Cardiac muscle cell (in vitro differentiated cells and primary cell): ENCODE measurements at regions not wholly inside any gene's neighbourhood (a gene's known extent, or its start where the extent isn't known, plus 50 kb on each side); places are given as distances from the start of the nearest gene placed in this dataset.

Experiments
- DNase-seq, 2 donors: peaks; one replicate each; pipeline versions ENCODE4 v3.0.0 to v3.0.0-alpha.2; 2010 to 2017; ENCODE audit warnings: low read depth in 1 of 2, low spot score in 1 of 2
- H3K27ac ChIP-seq: fragments of 200-600 bp; sonication (generic); 2 replicates; pipeline ENCODE4 v1.5.1; 2016
- H3K27me3 ChIP-seq: fragments of 200-600 bp; sonication (generic); 2 replicates; pipeline ENCODE4 v1.6.0; 2016; ENCODE audit warnings: control low read depth
- H3K36me3 ChIP-seq: fragments of 200-600 bp; sonication (generic); 2 replicates; pipeline ENCODE4 v1.5.1; 2016; ENCODE audit warnings: control low read depth
- H3K4me1 ChIP-seq: fragments of 200-600 bp; sonication (generic); 2 replicates; pipeline ENCODE4 v1.8.1; 2017; ENCODE audit warnings: low read depth, mild to moderate bottlenecking, mixed run types
- H3K4me3 ChIP-seq: fragments of 200-600 bp; sonication (generic); 2 replicates; pipeline ENCODE4 v1.5.1; 2016; ENCODE audit warnings: mild to moderate bottlenecking
- H3K9me3 ChIP-seq: fragments of 200-600 bp; sonication (generic); 2 replicates; pipeline ENCODE4 v1.5.1; 2017; ENCODE audit warnings: low read depth, mild to moderate bottlenecking, control low read depth
- CTCF ChIP-seq: IDR thresholded peaks from 2 replicates; pipeline ENCODE4 v1.5.1; 2012; ENCODE audit warnings: low read depth, mild to moderate bottlenecking, low read length

- Histone ChIP-seq H3K4me1 (no peaks in the 10 kb centered on the region), H3K36me3 (no peaks in the 10 kb centered on the region)
- DNase-seq = no peak
Observed at GRCh38 chr17:11026903-11027302, 189.0 kb upstream of the PIRT start.

GRCh38 chr17:11023639-11024479 lies 186.0 kb upstream of the PIRT start:
- no peak overlapping the region for H3K4me3 ChIP-seq
- TF ChIP-seq CTCF = no peak
- no peak for DNase-seq

More at GRCh38 chr17:11026903-11027302, 189.0 kb upstream of the PIRT start:
- TF ChIP-seq CTCF = no peak
- Histone ChIP-seq H3K4me3 (no peak overlapping the region), H3K27ac (no peak overlapping the region), H3K9me3 (no peaks in the 10 kb centered on the region), H3K27me3 (no peaks in the 10 kb centered on the region)

GRCh38 chr17:11006530-11006929 lies 168.6 kb upstream of the PIRT start:
- Histone ChIP-seq H3K9me3 (no peaks in the 10 kb centered on the region), H3K36me3 (no peaks in the 10 kb centered on the region), H3K4me1 (no peaks in the 10 kb centered on the region), H3K27ac (no peak overlapping the region), H3K4me3 (no peak overlapping the region), H3K27me3 (no peaks in the 10 kb centered on the region)
- no peak for DNase-seq
- no peak for TF ChIP-seq CTCF

More at GRCh38 chr17:11023639-11024479, 186.0 kb upstream of the PIRT start:
- no peak overlapping the region for H3K27ac ChIP-seq
- no peaks in the 10 kb centered on the region for H3K9me3 ChIP-seq
- no peaks in the 10 kb centered on the region for H3K27me3 ChIP-seq
- no peaks in the 10 kb centered on the region for H3K4me1 ChIP-seq
- no peaks in the 10 kb centered on the region for H3K36me3 ChIP-seq

DNA sequence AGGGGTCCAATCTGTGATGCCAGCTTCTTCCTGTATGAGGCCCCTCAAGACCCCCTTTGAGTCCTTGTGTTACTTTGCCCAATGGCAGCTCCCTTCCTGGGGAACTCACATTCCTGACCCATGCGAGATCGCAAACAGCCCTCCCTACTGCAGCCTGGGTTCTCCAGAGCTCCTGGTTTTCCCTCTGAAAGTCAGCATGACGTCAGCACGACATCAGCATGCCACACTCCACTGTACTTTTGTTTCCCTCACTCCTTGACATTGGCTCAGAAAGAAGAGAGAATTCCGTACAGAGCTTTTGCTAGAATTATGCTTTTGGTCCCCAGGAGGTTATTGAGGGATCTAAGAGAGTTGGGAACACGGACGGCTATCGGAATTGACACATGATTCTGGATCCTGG lies 168.1 kb upstream of the PIRT start:
- H3K27me3 ChIP-seq = no peaks in the 10 kb centered on the region

DNA sequence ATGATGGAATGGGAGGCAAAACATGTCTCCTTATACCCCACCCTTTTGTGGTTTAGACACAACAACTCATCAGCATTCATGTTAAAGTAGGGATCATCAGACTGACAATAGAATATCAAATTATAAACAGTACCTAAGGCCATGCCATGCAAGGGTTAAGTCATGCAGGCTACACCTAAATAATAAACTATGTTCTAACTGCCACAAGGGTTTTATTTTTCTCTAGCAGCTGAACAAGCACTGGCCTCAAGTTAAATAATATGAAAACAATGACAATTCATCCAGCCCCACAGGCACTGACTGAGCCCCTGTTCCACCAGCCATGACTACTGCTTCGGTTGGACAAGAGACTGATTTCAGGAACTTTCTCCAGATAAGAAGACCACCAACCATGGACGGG lies 164.5 kb upstream of the PIRT start:
- Histone ChIP-seq H3K9me3 (no peaks in the 10 kb centered on the region), H3K27ac (no peak overlapping the region), H3K4me1 (no peaks in the 10 kb centered on the region), H3K27me3 (no peaks in the 10 kb centered on the region), H3K4me3 (no peak overlapping the region), H3K36me3 (no peaks in the 10 kb centered on the region)
- no peak for DNase-seq
- TF ChIP-seq CTCF = no peak

More for the DNA sequence above, 168.1 kb upstream of the PIRT start:
- no peak overlapping the region for H3K27ac ChIP-seq
- H3K36me3 ChIP-seq = no peaks in the 10 kb centered on the region
- no peaks in the 10 kb centered on the region for H3K4me1 ChIP-seq
- H3K9me3 ChIP-seq = no peaks in the 10 kb centered on the region
- no peak for TF ChIP-seq CTCF
- no peak for DNase-seq
- no peak overlapping the region for H3K4me3 ChIP-seq
